ENCODE measurements at regions not wholly inside any gene's neighbourhood (a gene's known extent, or its start where the extent isn't known, plus 50 kb on each side); places are given as distances from the start of the nearest gene placed in this dataset.
A peak's percentile ranks its signal among the peaks of the same experiment; 100 is the strongest.

- Histone ChIP-seq H3K27ac (ENCODE audit: extremely low read length, insufficient read depth, low read length) (no peak overlapping the region), H3K27me3 (ENCODE audit: control insufficient read depth in 1 of 2, insufficient read depth in 2 of 2, low read length in 2 of 2) (peaks cover 0 to 19% of the 10 kb centered on the region in 2 experiments; a peak in 3 of 5 replicates), H2AFZ (ENCODE audit: low read length) (no peak overlapping the region), H3K9me3 (ENCODE audit: low read length) (no peaks in the 10 kb centered on the region), H3K9ac (ENCODE audit: insufficient read depth, low read depth, low read length) (no peak overlapping the region), H3K36me3 (replicated peaks in 1 of 2; ENCODE audit: control insufficient read depth in 1 of 2, insufficient read depth in 2 of 2, low read length in 2 of 2) (no peaks in the 10 kb centered on the region), H3K79me2 (ENCODE audit: insufficient read depth, low read length) (no peaks in the 10 kb centered on the region), H3K4me2 (ENCODE audit: low read depth, low read length) (no peak overlapping the region), H3K4me1 (ENCODE audit: insufficient read depth, low read length) (no peaks in the 10 kb centered on the region), H4K20me1 (ENCODE audit: insufficient read depth, low read length) (no peaks in the 10 kb centered on the region), H3K4me3 (replicated peaks in 1 of 3; ENCODE audit: insufficient read depth in 1 of 3, low read depth in 2 of 3, low read length in 3 of 3) (no peak overlapping the region)
- WGBS (ENCODE audit: low lambda C conversion rate): 0% methylated on average over 2 of the region's 2 CpGs
- FAIRE-seq: no peak
- ATAC-seq: no peak
- no TSS peak for BruUV-seq (replicated peaks)
- TF ChIP-seq MAFK (conservative IDR thresholded peaks at IDR 0.05 in 1 of 2, IDR thresholded peaks at IDR 0.05 in 1 of 2; ENCODE audit: low read length in 2 of 2) (peak; percentile 71 to 85), MAFF (IDR thresholded peaks at IDR 0.05; ENCODE audit: low read depth, low read length) (peak; percentile 84), ZNF660 (CRISPR knock-in tag; IDR thresholded peaks at IDR 0.05; ENCODE audit: borderline replicate concordance, low read depth) (no peak)
- POLR2A ChIA-PET: no interaction called here
- in situ Hi-C loops (cut with HindIII; ENCODE audit: extremely low pct_ligation_motif_present, low pct_unique_long_range_greater_than_20kb) (no loop called here), intact Hi-C loops (cut with micrococcal nuclease; ENCODE audit: unreplicated experiment) (no loop called here)
- CTCF ChIA-PET (ENCODE audit: low intra/inter-chr PET ratio, low total read pairs): no interaction called here
- no peak for DNase-seq (ENCODE audit: low spot score)
Measured at GRCh38 chr5:168041583-168041982, 249.9 kb upstream of the WWC1 start.

DNA sequence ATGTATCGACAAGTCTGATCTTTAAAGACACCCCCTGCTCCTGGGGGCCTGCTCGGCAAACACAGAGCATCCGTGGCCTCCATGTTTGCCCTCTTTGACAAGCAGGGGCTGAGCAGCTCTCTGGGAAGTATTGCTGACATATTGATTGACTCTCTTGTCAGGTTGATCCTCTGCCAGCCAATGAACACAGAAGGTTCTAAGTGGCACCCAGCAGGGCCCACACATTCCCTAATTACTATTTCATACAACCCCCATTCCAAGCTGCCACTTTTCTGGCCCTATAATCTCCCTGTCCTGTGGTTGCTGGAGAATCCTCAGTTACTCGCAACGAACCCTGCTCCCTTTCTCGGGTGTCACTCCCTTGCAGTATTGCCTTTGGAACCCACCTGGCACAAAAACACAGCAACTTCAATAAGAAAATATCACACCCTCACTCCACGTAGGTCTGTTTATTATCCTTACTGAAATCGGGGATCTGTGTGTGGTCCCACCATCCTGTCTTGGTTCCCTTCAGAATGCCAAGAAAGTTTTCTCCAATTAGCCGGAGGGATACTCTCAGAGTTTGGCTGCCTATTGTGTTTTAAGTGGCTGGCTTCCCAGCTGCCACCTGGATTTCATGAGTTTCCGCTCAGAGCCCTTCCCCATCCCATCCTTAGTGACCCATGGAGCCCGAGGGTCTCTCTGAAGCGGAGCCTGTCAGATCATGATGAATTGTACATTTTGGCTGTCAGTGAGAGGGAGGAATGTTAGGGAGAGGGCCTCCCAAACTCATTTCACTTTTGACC, 249.0 kb upstream of the WWC1 start:
- Histone ChIP-seq H2AFZ (ENCODE audit: low read length) (no peak overlapping the region), H3K4me2 (ENCODE audit: low read depth, low read length) (no peak overlapping the region), H3K4me3 (replicated peaks in 1 of 3; ENCODE audit: insufficient read depth in 1 of 3, low read depth in 2 of 3, low read length in 3 of 3) (no peak overlapping the region), H3K27ac (ENCODE audit: extremely low read length, insufficient read depth, low read length) (no peak overlapping the region), H4K20me1 (ENCODE audit: insufficient read depth, low read length) (no peaks in the 10 kb centered on the region), H3K27me3 (ENCODE audit: control insufficient read depth in 1 of 2, insufficient read depth in 2 of 2, low read length in 2 of 2) (peaks cover 0 to 19% of the 10 kb centered on the region in 2 experiments; a peak in 3 of 5 replicates), H3K79me2 (ENCODE audit: insufficient read depth, low read length) (no peaks in the 10 kb centered on the region), H3K9me3 (ENCODE audit: low read length) (no peaks in the 10 kb centered on the region), H3K36me3 (replicated peaks in 1 of 2; ENCODE audit: control insufficient read depth in 1 of 2, insufficient read depth in 2 of 2, low read length in 2 of 2) (no peaks in the 10 kb centered on the region), H3K4me1 (ENCODE audit: insufficient read depth, low read length) (no peaks in the 10 kb centered on the region), H3K9ac (ENCODE audit: insufficient read depth, low read depth, low read length) (no peak overlapping the region)
- DNase-seq (ENCODE audit: low spot score) (no peak), ATAC-seq (no peak), FAIRE-seq (no peak)
- CTCF ChIA-PET (ENCODE audit: low intra/inter-chr PET ratio, low total read pairs): no interaction called here
- in situ Hi-C loops (cut with HindIII; ENCODE audit: extremely low pct_ligation_motif_present, low pct_unique_long_range_greater_than_20kb) (no loop called here), intact Hi-C loops (cut with micrococcal nuclease; ENCODE audit: unreplicated experiment) (no loop called here)
- WGBS (ENCODE audit: low lambda C conversion rate): 18% methylated on average over 11 of the region's 12 CpGs
- POLR2A ChIA-PET: no interaction called here
- BruUV-seq (replicated peaks): no TSS peak
- no peak for TF ChIP-seq ZNF510 (CRISPR knock-in tag; IDR thresholded peaks at IDR 0.05; ENCODE audit: low read depth)
- no peak for TF ChIP-seq SIX4 (CRISPR knock-in tag; IDR thresholded peaks at IDR 0.05)
- TF ChIP-seq RARA (CRISPR knock-in tag; IDR thresholded peaks at IDR 0.05): no peak
- no peak for TF ChIP-seq ELF3 (CRISPR knock-in tag; IDR thresholded peaks at IDR 0.05)
- no peak for TF ChIP-seq POGZ (CRISPR knock-in tag; IDR thresholded peaks at IDR 0.05)
- TF ChIP-seq PRDM15 (CRISPR knock-in tag; IDR thresholded peaks at IDR 0.05): no peak
- no peak for TF ChIP-seq DR1 (CRISPR knock-in tag; IDR thresholded peaks at IDR 0.05)
